HG02884 (cell line): ENCODE measurements at regions not wholly inside any gene's neighbourhood (a gene's known extent, or its start where the extent isn't known, plus 50 kb on each side); places are given as distances from the start of the nearest gene placed in this dataset.

Experiments
- ATAC-seq: cut with Tn5 transposase; IDR thresholded peaks from one replicate; pipeline ENCODE4 v1.9.1; 2021; ENCODE audit warnings: mild to moderate bottlenecking, moderate library complexity; ENCODE audit not compliant: unreplicated experiment

- no peak for ATAC-seq
Observed at GRCh38 chr2:126774290-126774689, 118.3 kb downstream of the GYPC start.

- no peak for ATAC-seq
Observed at GRCh38 chr2:126774761-126775160, 118.8 kb downstream of the GYPC start.

- ATAC-seq = no peak
Observed at GRCh38 chr2:126775300-126775985, 119.5 kb downstream of the GYPC start.

GRCh38 chr2:126776255-126776654 lies 120.3 kb downstream of the GYPC start:
- ATAC-seq = no peak

- peak; percentile 87 for ATAC-seq
Observed at GRCh38 chr2:126776692-126777619, 121.0 kb downstream of the GYPC start.

- ATAC-seq = peak; percentile 18
Observed at GRCh38 chr2:126777620-126777978, 121.1 kb upstream of the TEX51 start.

- ATAC-seq = no peak
Observed at GRCh38 chr2:126778561-126779501, 119.9 kb upstream of the TEX51 start.

GRCh38 chr2:126781206-126781605 lies 117.5 kb upstream of the TEX51 start:
- ATAC-seq = no peak

- no peak for ATAC-seq
Observed at GRCh38 chr2:126781806-126782205, 116.9 kb upstream of the TEX51 start.

- ATAC-seq = no peak
Observed at GRCh38 chr2:126782648-126783047, 116.0 kb upstream of the TEX51 start.

GRCh38 chr2:126783341-126783740 lies 115.3 kb upstream of the TEX51 start:
- no peak for ATAC-seq

GRCh38 chr2:126784045-126784444 lies 114.6 kb upstream of the TEX51 start:
- no peak for ATAC-seq

- ATAC-seq = no peak
Observed at GRCh38 chr2:126784621-126785020, 114.1 kb upstream of the TEX51 start.

- ATAC-seq = no peak
Observed at GRCh38 chr2:126785236-126785635, 113.5 kb upstream of the TEX51 start.

- ATAC-seq = no peak
Observed at GRCh38 chr2:126785862-126786261, 112.8 kb upstream of the TEX51 start.

GRCh38 chr2:126786765-126787164 lies 111.9 kb upstream of the TEX51 start:
- ATAC-seq = no peak

GRCh38 chr2:126787289-126787688 lies 111.4 kb upstream of the TEX51 start:
- ATAC-seq = no peak

- ATAC-seq = no peak
Observed at GRCh38 chr2:126788113-126788512, 110.6 kb upstream of the TEX51 start.

GRCh38 chr2:126788652-126789051 lies 110.0 kb upstream of the TEX51 start:
- no peak for ATAC-seq

- no peak for ATAC-seq
Observed at GRCh38 chr2:126790987-126791780, 107.5 kb upstream of the TEX51 start.
